DND-41 (cell line): ENCODE measurements at regions not wholly inside any gene's neighbourhood (a gene's known extent, or its start where the extent isn't known, plus 50 kb on each side); places are given as distances from the start of the nearest gene placed in this dataset.
"Not testable (repeated sequence)": the region's sequence is repeated elsewhere in the genome, so short reads cannot be mapped to it uniquely, and the experiment has no call there.

Experiments
- ATAC-seq: fragments of 200-7000 bp; cut with Tn5 transposase; 3 replicates; pipeline ENCODE4 v1.9.1; 2021; ENCODE audit warnings: low read depth; ENCODE audit not compliant: insufficient read depth
- DNase-seq: peaks from one replicate; pipeline ENCODE4 v3.0.0-alpha.2; 2020
- H2AFZ ChIP-seq: 2 replicates; pipeline ENCODE4 v1.6.0; 2012; ENCODE audit warnings: low read depth, low read length
- H3K27ac ChIP-seq: 2 replicates; pipeline ENCODE4 v1.5.1; 2012; ENCODE audit warnings: low read length, inconsistent platforms
- H3K27me3 ChIP-seq: fragments of 200-600 bp; sonication (generic); 2 replicates; pipeline ENCODE4 v1.6.0; 2012; ENCODE audit warnings: low read length, mild to moderate bottlenecking, inconsistent platforms; ENCODE audit not compliant: insufficient read depth, poor library complexity
- H3K36me3 ChIP-seq: 2 replicates; pipeline ENCODE4 v1.5.1; 2012; ENCODE audit warnings: low read length, inconsistent platforms; ENCODE audit not compliant: insufficient read depth
- H3K4me1 ChIP-seq: 2 replicates; pipeline ENCODE4 v1.5.1; 2012; ENCODE audit warnings: mild to moderate bottlenecking, low read length; ENCODE audit not compliant: insufficient read depth
- H3K4me2 ChIP-seq: 2 replicates; pipeline ENCODE4 v1.6.0; 2012; ENCODE audit warnings: mild to moderate bottlenecking, moderate library complexity, low read length, inconsistent platforms; ENCODE audit not compliant: insufficient read depth
- H3K4me3 ChIP-seq, 2 experiments: fragments of 200-600 bp in 1 of 2; shearing (Covaris generic) in 1 of 2; 2 replicates each; pipeline ENCODE4 v1.5.1; 2012 to 2016; ENCODE audit warnings: inconsistent platforms in 2 of 2, low read length in 2 of 2, mild to moderate bottlenecking in 2 of 2, low read depth in 1 of 2, moderate library complexity in 1 of 2
- H3K79me2 ChIP-seq: 2 replicates; pipeline ENCODE4 v1.6.0; 2012; ENCODE audit warnings: low read length, inconsistent platforms; ENCODE audit not compliant: insufficient read depth
- H3K9ac ChIP-seq: 2 replicates; pipeline ENCODE4 v1.6.0; 2012; ENCODE audit warnings: low read depth, mild to moderate bottlenecking, inconsistent platforms, low read length, moderate library complexity
- H3K9me3 ChIP-seq: 2 replicates; pipeline ENCODE4 v1.5.1; 2012; ENCODE audit warnings: low read length, moderate library complexity, mild to moderate bottlenecking, inconsistent platforms; ENCODE audit not compliant: insufficient read depth, severe bottlenecking
- H4K20me1 ChIP-seq: 2 replicates; pipeline ENCODE4 v1.6.0; 2012; ENCODE audit warnings: low read length; ENCODE audit not compliant: insufficient read depth
- CTCF ChIP-seq: IDR thresholded peaks from 2 replicates; pipeline ENCODE4 v1.5.1; 2012; ENCODE audit warnings: borderline replicate concordance, low read length, moderate library complexity, mild to moderate bottlenecking; ENCODE audit not compliant: poor library complexity, severe bottlenecking; ENCODE audit errors: extremely low read depth
- EZH2 ChIP-seq: IDR thresholded peaks from 3 replicates; pipeline ENCODE4 v1.6.1; 2012; ENCODE audit warnings: borderline replicate concordance, low read depth, mild to moderate bottlenecking, moderate library complexity, low read length, inconsistent platforms; ENCODE audit not compliant: severe bottlenecking

- Histone ChIP-seq H3K9ac (no peak overlapping the region), H3K4me3 (no peak overlapping the region), H3K79me2 (no peaks in the 10 kb centered on the region), H3K27ac (no peak overlapping the region), H3K9me3 (no peaks in the 10 kb centered on the region), H3K27me3 (no peaks in the 10 kb centered on the region), H2AFZ (no peak overlapping the region), H3K4me2 (no peak overlapping the region), H3K4me1 (no peaks in the 10 kb centered on the region), H4K20me1 (no peaks in the 10 kb centered on the region), H3K36me3 (no peaks in the 10 kb centered on the region)
- ATAC-seq (no peak), DNase-seq (no peak)
- TF ChIP-seq EZH2 (no peak), CTCF (no peak)
These were observed 110.1 kb upstream of the ADTRP start for GRCh38 chr6:11888727-11889126.

- no peak for DNase-seq
- no peaks in the 10 kb centered on the region for H3K9me3 ChIP-seq
- H3K4me2 ChIP-seq, result no peak overlapping the region
These were observed 106.6 kb upstream of the ADTRP start for GRCh38 chr6:11885159-11885558.

GRCh38 chr6:11883471-11883870 lies 104.9 kb upstream of the ADTRP start:
- not testable (repeated sequence) for DNase-seq, H3K4me3 ChIP-seq, H3K4me1 ChIP-seq, ATAC-seq, H3K79me2 ChIP-seq, H3K9ac ChIP-seq, H3K27me3 ChIP-seq, H3K9me3 ChIP-seq, H2AFZ ChIP-seq, H3K4me2 ChIP-seq, H3K27ac ChIP-seq, H4K20me1 ChIP-seq, H3K36me3 ChIP-seq

More at GRCh38 chr6:11885159-11885558, 106.6 kb upstream of the ADTRP start:
- H3K36me3 ChIP-seq, result no peaks in the 10 kb centered on the region
- H3K27me3 ChIP-seq, result no peaks in the 10 kb centered on the region
- H4K20me1 ChIP-seq, result no peaks in the 10 kb centered on the region
- H3K4me3 ChIP-seq, result no peak overlapping the region
- no peak for ATAC-seq
- no peaks in the 10 kb centered on the region for H3K4me1 ChIP-seq
- H3K79me2 ChIP-seq, result no peaks in the 10 kb centered on the region
- H2AFZ ChIP-seq, result no peak overlapping the region
- no peak overlapping the region for H3K27ac ChIP-seq
- TF ChIP-seq CTCF (no peak), EZH2 (no peak)
- H3K9ac ChIP-seq, result no peak overlapping the region

- not testable (repeated sequence) for H3K4me2 ChIP-seq, H3K4me3 ChIP-seq, H3K36me3 ChIP-seq, H3K79me2 ChIP-seq, H3K9ac ChIP-seq, H3K9me3 ChIP-seq, ATAC-seq, H4K20me1 ChIP-seq, H3K4me1 ChIP-seq, H2AFZ ChIP-seq, DNase-seq, H3K27ac ChIP-seq, H3K27me3 ChIP-seq
These were observed 101.6 kb upstream of the ADTRP start for GRCh38 chr6:11880156-11880555.
